PC-3 (cell line): ENCODE measurements at regions not wholly inside any gene's neighbourhood (a gene's known extent, or its start where the extent isn't known, plus 50 kb on each side); places are given as distances from the start of the nearest gene placed in this dataset.
"Not testable (repeated sequence)": the region's sequence is repeated elsewhere in the genome, so short reads cannot be mapped to it uniquely, and the experiment has no call there.

Source experiments
- CTCF ChIP-seq: fragments of 300-600 bp; sonication (generic); conservative IDR thresholded peaks from 2 replicates; pipeline ENCODE4 v1.5.1; 2017; ENCODE audit warnings: antibody characterized with exemption, low read depth, mild to moderate bottlenecking, low read length
- EZH2 ChIP-seq: fragments of 300-600 bp; sonication (generic); IDR thresholded peaks from one replicate; pipeline ENCODE4 v1.6.1; 2017; ENCODE audit warnings: antibody characterized with exemption, mild to moderate bottlenecking, low read length; ENCODE audit not compliant: unreplicated experiment
- EZH2phosphoT487 ChIP-seq: fragments of 300-600 bp; sonication (generic); IDR thresholded peaks from 2 replicates; pipeline ENCODE4 v1.6.1; 2018; ENCODE audit warnings: mild to moderate bottlenecking, antibody characterized with exemption, low read length, borderline replicate concordance

GRCh38 chr1:143831479-143832378, 140.1 kb downstream of the FAM72C start:
- TF ChIP-seq EZH2phosphoT487, CTCF, EZH2: not testable (repeated sequence)
